ENCODE measurements at regions not wholly inside any gene's neighbourhood (a gene's known extent, or its start where the extent isn't known, plus 50 kb on each side); places are given as distances from the start of the nearest gene placed in this dataset.

- TF ChIP-seq CTCF (IDR thresholded peaks at IDR 0.05) (no peak), POLR2A (IDR thresholded peaks at IDR 0.05) (no peak)
Measured at GRCh38 chr2:123077101-123077500, 948.0 kb upstream of the CNTNAP5 start.
